ENCODE measurements at regions not wholly inside any gene's neighbourhood (a gene's known extent, or its start where the extent isn't known, plus 50 kb on each side); places are given as distances from the start of the nearest gene placed in this dataset.

DNA sequence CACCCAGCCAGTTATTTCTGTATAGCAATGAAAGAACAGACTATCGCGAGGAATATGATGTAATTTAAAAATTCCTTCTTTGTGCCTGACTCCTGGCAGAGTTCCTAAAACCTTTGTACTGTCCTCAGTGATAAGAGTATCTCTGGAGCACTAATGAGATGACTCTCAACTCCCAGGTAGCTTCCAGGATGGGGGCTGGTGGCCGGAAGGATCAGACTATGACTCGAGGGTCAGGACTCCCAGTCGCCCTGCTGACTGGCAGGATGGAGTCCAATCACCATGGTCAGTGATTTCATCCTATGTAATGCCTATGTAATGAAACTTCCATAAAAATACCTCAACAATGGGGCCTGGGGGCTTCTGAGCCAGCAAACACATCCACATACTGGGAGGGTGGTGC lies 135.1 kb downstream of the SHANK2 start:
- Histone ChIP-seq H3K36me3 (no peaks in the 10 kb centered on the region), H3K27ac (no peak overlapping the region), H3K4me1 (ENCODE audit: control insufficient read depth in 1 of 2, low read depth in 2 of 2) (no peaks in the 10 kb centered on the region), H3K4me3 (no peak overlapping the region), H3K27me3 (replicated peaks; ENCODE audit: insufficient read depth) (no peaks in the 10 kb centered on the region), H3K9me3 (no peaks in the 10 kb centered on the region)
- DNase-seq (ENCODE audit: low spot score) (no peak), ATAC-seq (ENCODE audit: insufficient number of reproducible peaks, low FRiP score, low read depth) (no peak)
- no peak for TF ChIP-seq CTCF (IDR thresholded peaks at IDR 0.05)

DNA sequence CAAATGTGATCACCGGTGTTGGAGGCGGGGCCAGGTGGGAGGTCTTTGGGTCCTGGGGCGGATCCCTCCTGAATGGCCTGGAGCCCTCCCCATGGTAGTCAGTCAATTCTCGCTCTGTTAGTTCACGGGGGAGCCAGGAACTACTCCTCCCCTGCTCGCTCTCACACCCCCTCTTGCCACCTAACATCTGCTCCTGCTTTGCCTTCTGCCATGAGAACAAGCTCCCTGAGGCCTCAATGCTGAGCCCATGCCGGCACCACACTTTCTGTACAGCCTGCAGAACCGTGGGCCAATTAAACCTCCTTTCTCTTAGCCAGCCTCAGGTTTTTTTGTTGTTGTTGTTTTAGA lies 135.7 kb downstream of the SHANK2 start:
- no peaks in the 10 kb centered on the region for H3K27me3 ChIP-seq (replicated peaks; ENCODE audit: insufficient read depth)
- no peak for TF ChIP-seq CTCF (IDR thresholded peaks at IDR 0.05)
- H3K27ac ChIP-seq: no peak overlapping the region
- H3K9me3 ChIP-seq: no peaks in the 10 kb centered on the region
- H3K4me1 ChIP-seq (ENCODE audit: control insufficient read depth in 1 of 2, low read depth in 2 of 2): no peaks in the 10 kb centered on the region
- ATAC-seq (ENCODE audit: insufficient number of reproducible peaks, low FRiP score, low read depth) (no peak), DNase-seq (ENCODE audit: low spot score) (no peak)
- no peaks in the 10 kb centered on the region for H3K36me3 ChIP-seq
- no peak overlapping the region for H3K4me3 ChIP-seq

DNA sequence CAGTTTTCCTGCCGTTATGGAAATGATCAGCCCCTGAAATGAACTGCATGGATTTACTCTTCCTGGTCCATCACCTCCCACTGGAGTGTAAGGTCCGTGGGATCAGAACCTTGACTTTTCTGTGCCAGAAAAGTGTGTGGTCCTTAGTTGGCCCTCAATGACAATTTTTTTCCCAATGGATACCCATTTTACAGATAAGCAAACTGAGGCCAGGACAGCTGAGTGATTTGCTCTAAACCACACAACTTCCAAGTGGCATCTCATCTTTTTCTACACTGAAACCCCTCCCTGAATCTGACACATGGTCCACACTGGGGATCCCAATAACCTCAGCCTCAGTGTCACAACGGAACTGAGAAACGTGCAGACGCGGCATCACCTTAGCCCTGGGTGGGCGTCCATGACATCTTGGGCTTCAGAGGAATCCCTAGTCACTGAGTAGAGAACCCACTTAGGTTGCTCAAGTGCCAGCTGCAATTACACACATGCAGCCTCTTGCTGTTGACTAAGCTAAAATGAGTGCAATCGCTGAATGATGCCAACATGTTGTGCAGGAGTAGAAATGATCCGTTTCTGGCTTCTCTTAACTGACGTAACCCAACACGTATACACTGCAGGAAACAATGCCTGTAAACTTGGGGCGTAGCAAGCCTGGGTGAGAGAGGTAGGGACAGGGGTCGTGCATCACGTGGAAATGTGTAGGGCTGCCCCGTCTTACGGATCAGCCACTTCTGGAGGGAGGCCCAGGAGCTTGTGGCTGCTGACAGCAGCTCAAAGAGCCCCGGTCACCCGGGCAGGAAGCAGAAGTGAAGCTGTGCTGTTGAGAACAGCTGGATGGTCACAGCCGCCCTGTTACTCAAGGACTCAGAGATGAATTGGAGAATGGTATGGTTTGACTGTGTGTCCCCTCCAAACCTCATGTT lies 136.3 kb downstream of the SHANK2 start:
- H3K4me3 ChIP-seq: no peak overlapping the region
- TF ChIP-seq CTCF (IDR thresholded peaks at IDR 0.05): no peak

GRCh38 chr11:71114124-71114851 lies 138.1 kb downstream of the SHANK2 start:
- DNase-seq (ENCODE audit: low spot score) (no peak), ATAC-seq (ENCODE audit: insufficient number of reproducible peaks, low FRiP score, low read depth) (no peak)
- Histone ChIP-seq H3K4me3 (no peak overlapping the region), H3K36me3 (no peaks in the 10 kb centered on the region), H3K4me1 (ENCODE audit: control insufficient read depth in 1 of 2, low read depth in 2 of 2) (no peaks in the 10 kb centered on the region), H3K27me3 (replicated peaks; ENCODE audit: insufficient read depth) (no peaks in the 10 kb centered on the region), H3K27ac (no peak overlapping the region), H3K9me3 (no peaks in the 10 kb centered on the region)
- TF ChIP-seq CTCF (IDR thresholded peaks at IDR 0.05): no peak

More for the DNA sequence above, 136.3 kb downstream of the SHANK2 start:
- H3K9me3 ChIP-seq: no peaks in the 10 kb centered on the region
- H3K36me3 ChIP-seq: no peaks in the 10 kb centered on the region
- no peak overlapping the region for H3K27ac ChIP-seq
- DNase-seq (ENCODE audit: low spot score) (no peak), ATAC-seq (ENCODE audit: insufficient number of reproducible peaks, low FRiP score, low read depth) (no peak)
- no peaks in the 10 kb centered on the region for H3K4me1 ChIP-seq (ENCODE audit: control insufficient read depth in 1 of 2, low read depth in 2 of 2)
- no peaks in the 10 kb centered on the region for H3K27me3 ChIP-seq (replicated peaks; ENCODE audit: insufficient read depth)

DNA sequence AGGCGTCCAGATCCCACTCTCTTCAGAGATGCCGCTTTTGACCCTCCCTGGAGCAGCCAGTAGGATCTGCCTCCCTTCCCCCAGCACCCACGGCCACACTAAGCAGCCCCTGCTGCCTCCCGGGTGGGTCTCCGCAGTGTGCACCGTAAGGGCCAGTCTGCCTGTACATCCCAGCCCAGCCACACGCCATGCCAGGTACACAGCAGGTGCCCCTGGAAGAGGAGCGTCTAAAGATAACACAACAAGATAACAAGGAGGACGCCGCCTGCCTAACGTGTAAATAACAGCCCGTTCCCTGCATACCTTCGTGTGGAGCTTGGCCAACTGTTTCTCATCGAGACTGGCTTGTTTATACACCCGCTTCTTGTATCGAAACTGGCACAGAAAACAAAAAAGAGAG lies 139.4 kb downstream of the SHANK2 start:
- DNase-seq (ENCODE audit: low spot score): no peak
- Histone ChIP-seq H3K4me1 (ENCODE audit: control insufficient read depth in 1 of 2, low read depth in 2 of 2) (no peaks in the 10 kb centered on the region), H3K9me3 (no peaks in the 10 kb centered on the region), H3K36me3 (no peaks in the 10 kb centered on the region), H3K27me3 (replicated peaks; ENCODE audit: insufficient read depth) (no peaks in the 10 kb centered on the region), H3K4me3 (no peak overlapping the region), H3K27ac (no peak overlapping the region)
- ATAC-seq (ENCODE audit: insufficient number of reproducible peaks, low FRiP score, low read depth): no peak
- no peak for TF ChIP-seq CTCF (IDR thresholded peaks at IDR 0.05)
